ENCODE measurements at regions not wholly inside any gene's neighbourhood (a gene's known extent, or its start where the extent isn't known, plus 50 kb on each side); places are given as distances from the start of the nearest gene placed in this dataset.

DNA sequence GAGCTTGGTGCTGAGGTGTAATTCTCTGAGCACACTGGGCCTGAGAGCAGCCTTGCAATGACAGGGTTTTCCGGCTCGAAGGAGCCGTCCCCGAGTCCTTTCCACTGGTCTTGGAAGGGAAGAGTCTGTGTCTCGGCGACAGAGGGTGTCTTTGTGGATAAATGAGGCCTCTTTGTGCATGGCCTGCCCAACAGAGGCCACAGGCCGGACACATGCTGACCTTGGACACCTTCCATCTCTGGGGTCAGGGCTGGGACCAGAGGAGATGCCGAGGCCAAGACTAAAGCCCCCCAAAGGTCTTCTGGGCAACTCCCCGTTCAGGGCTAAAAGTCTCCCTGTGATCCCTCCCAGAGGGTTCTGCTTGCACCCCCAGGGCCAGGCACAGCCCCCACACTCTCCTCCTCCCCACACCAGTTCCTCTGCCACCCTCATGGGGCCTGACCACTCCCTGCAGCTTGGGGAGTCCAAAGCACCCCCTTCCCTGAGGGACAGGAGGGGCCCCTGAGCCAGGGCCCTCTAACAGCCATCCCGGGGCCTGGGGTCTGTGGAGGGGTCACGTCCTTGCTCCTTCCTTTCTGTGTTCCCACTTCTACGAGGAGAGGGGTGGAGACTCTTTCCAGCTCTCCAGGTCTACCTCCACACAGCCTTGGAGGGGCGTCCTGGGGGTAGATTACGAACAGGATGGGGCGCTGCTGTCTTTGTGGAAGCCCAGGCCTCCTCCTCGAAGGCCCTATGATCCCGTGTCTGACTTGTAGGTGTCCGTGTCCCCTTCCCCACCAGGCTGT, 130.6 kb upstream of the FAM20C start:
- no peaks in the 10 kb centered on the region for H3K9me3 Mint-ChIP-seq
- CTCF ChIA-PET, result interaction anchor here (1.0 to 3.1 kb wide), 3 partner anchors 58 to 205 kb away, joined by 4 to 13 read pairs (median 10); no protein-coding TSS in a partner anchor
- POLR2A ChIA-PET, result no interaction called here
- no peak overlapping the region for H3K4me3 Mint-ChIP-seq
- H3K27me3 Mint-ChIP-seq (ENCODE audit: low read depth), result no peaks in the 10 kb centered on the region; the same call in 1 of the 2 replicates
- ATAC-seq (no peak), DNase-seq (ENCODE audit: low spot score) (no peak)
- TF ChIP-seq, protein P1, sequence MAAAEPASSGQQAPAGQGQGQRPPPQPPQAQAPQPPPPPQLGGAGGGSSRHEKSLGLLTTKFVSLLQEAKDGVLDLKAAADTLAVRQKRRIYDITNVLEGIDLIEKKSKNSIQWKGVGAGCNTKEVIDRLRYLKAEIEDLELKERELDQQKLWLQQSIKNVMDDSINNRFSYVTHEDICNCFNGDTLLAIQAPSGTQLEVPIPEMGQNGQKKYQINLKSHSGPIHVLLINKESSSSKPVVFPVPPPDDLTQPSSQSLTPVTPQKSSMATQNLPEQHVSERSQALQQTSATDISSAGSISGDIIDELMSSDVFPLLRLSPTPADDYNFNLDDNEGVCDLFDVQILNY (CRISPR knock-in tag; IDR thresholded peaks at IDR 0.05), result no peak
- TF ChIP-seq MXD4 (CRISPR knock-in tag; IDR thresholded peaks at IDR 0.05; ENCODE audit: borderline replicate concordance) (no peak), E2F1 (CRISPR knock-in tag; IDR thresholded peaks at IDR 0.05) (no peak), ARID4B (CRISPR knock-in tag; IDR thresholded peaks at IDR 0.05; ENCODE audit: borderline replicate concordance) (no peak), RELA (CRISPR knock-in tag; IDR thresholded peaks at IDR 0.05; ENCODE audit: borderline replicate concordance) (no peak), NR2C2 (CRISPR knock-in tag; IDR thresholded peaks at IDR 0.05) (no peak)
- TF ChIP-seq, protein P2, sequence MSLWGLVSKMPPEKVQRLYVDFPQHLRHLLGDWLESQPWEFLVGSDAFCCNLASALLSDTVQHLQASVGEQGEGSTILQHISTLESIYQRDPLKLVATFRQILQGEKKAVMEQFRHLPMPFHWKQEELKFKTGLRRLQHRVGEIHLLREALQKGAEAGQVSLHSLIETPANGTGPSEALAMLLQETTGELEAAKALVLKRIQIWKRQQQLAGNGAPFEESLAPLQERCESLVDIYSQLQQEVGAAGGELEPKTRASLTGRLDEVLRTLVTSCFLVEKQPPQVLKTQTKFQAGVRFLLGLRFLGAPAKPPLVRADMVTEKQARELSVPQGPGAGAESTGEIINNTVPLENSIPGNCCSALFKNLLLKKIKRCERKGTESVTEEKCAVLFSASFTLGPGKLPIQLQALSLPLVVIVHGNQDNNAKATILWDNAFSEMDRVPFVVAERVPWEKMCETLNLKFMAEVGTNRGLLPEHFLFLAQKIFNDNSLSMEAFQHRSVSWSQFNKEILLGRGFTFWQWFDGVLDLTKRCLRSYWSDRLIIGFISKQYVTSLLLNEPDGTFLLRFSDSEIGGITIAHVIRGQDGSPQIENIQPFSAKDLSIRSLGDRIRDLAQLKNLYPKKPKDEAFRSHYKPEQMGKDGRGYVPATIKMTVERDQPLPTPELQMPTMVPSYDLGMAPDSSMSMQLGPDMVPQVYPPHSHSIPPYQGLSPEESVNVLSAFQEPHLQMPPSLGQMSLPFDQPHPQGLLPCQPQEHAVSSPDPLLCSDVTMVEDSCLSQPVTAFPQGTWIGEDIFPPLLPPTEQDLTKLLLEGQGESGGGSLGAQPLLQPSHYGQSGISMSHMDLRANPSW (CRISPR knock-in tag; conservative IDR thresholded peaks at IDR 0.05; ENCODE audit: low read depth), result no peak
- TF ChIP-seq, protein P3, sequence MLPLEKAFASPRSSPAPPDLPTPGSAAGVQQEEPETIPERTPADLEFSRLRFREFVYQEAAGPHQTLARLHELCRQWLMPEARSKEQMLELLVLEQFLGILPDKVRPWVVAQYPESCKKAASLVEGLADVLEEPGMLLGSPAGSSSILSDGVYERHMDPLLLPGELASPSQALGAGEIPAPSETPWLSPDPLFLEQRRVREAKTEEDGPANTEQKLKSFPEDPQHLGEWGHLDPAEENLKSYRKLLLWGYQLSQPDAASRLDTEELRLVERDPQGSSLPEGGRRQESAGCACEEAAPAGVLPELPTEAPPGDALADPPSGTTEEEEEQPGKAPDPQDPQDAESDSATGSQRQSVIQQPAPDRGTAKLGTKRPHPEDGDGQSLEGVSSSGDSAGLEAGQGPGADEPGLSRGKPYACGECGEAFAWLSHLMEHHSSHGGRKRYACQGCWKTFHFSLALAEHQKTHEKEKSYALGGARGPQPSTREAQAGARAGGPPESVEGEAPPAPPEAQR (CRISPR knock-in tag; IDR thresholded peaks at IDR 0.05), result no peak
- TF ChIP-seq, protein P4, sequence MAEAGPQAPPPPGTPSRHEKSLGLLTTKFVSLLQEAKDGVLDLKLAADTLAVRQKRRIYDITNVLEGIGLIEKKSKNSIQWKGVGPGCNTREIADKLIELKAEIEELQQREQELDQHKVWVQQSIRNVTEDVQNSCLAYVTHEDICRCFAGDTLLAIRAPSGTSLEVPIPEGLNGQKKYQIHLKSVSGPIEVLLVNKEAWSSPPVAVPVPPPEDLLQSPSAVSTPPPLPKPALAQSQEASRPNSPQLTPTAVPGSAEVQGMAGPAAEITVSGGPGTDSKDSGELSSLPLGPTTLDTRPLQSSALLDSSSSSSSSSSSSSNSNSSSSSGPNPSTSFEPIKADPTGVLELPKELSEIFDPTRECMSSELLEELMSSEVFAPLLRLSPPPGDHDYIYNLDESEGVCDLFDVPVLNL (CRISPR knock-in tag; IDR thresholded peaks at IDR 0.05; ENCODE audit: borderline replicate concordance, low read depth), result no peak
- no peak overlapping the region for H3K27ac Mint-ChIP-seq
- H3K4me1 Mint-ChIP-seq, result peaks cover 43% of the 10 kb centered on the region
- H3K36me3 Mint-ChIP-seq, result no peaks in the 10 kb centered on the region
